ENCODE measurements at regions not wholly inside any gene's neighbourhood (a gene's known extent, or its start where the extent isn't known, plus 50 kb on each side); places are given as distances from the start of the nearest gene placed in this dataset.

- TF ChIP-seq CTCF (conservative IDR thresholded peaks at IDR 0.05; ENCODE audit: low read depth, low read length) (no peak), EZH2 (IDR thresholded peaks at IDR 0.05; ENCODE audit: borderline replicate concordance, low read depth, low read length, poor library complexity, severe bottlenecking) (no peak)
These were observed 166.6 kb downstream of the SLITRK6 start for GRCh38 chr13:85632526-85633195.
